Gastroesophageal sphincter (tissue), 4 donors: ENCODE measurements at regions not wholly inside any gene's neighbourhood (a gene's known extent, or its start where the extent isn't known, plus 50 kb on each side); places are given as distances from the start of the nearest gene placed in this dataset.
"Not testable (repeated sequence)": the region's sequence is repeated elsewhere in the genome, so short reads cannot be mapped to it uniquely, and the experiment has no call there.

Experiments used
- ATAC-seq: fragments of 150-250 bp; one replicate; pipeline ENCODE4 v1.9.1; 2016; ENCODE audit warnings: mild to moderate bottlenecking, moderate library complexity
- H3K27ac ChIP-seq, 4 donors: fragments of 200-600 bp; sonication (generic) in 3 of 4; 1 replicate in 3 of 4; 2 replicates in 1 of 4; pipeline ENCODE4 v1.5.1; 2016 to 2019
- H3K27me3 ChIP-seq: fragments of 200-600 bp; sonication (generic); one replicate; pipeline ENCODE4 v1.5.1; 2019
- H3K36me3 ChIP-seq, 2 donors: fragments of 200-600 bp; sonication (generic); one replicate each; pipeline ENCODE4 v1.5.1; 2019; ENCODE audit warnings: control low read depth in 1 of 2
- H3K4me1 ChIP-seq, 3 donors: fragments of 200-600 bp; sonication (generic); 1 replicate in 2 of 3; 2 replicates in 1 of 3; pipeline ENCODE4 v1.5.1; 2016 to 2019; ENCODE audit warnings: control low read depth in 2 of 3
- H3K4me3 ChIP-seq, 2 donors: fragments of 200-600 bp; sonication (generic); one replicate each; pipeline ENCODE4 v1.5.1; 2019; ENCODE audit warnings: mild to moderate bottlenecking in 1 of 2, moderate library complexity in 1 of 2
- H3K9me3 ChIP-seq, 3 donors: fragments of 200-600 bp; sonication (generic); one replicate each; pipeline ENCODE4 v1.5.1; 2017 to 2019; ENCODE audit warnings: control low read depth in 2 of 3
- CTCF ChIP-seq, 4 experiments: fragments of 200-600 bp in 2 of 4; fragments of 450-650 bp in 2 of 4; sonication (generic) in 1 of 4; IDR thresholded peaks; one replicate each; pipeline ENCODE4 v1.5.1; 2017 to 2019; ENCODE audit warnings: antibody characterized with exemption in 4 of 4, mild to moderate bottlenecking in 2 of 4, moderate library complexity in 2 of 4
- EP300 ChIP-seq: sonication (generic); formaldehyde crosslinking; IDR thresholded peaks from one replicate; pipeline ENCODE4 v1.6.1; 2017; ENCODE audit warnings: antibody characterized with exemption, mild to moderate bottlenecking
- POLR2A ChIP-seq, 2 donors: fragments of 450-650 bp; IDR thresholded peaks; one replicate each; pipeline ENCODE4 v1.6.1; 2017; ENCODE audit warnings: antibody characterized with exemption in 2 of 2, mild to moderate bottlenecking in 2 of 2, moderate library complexity in 1 of 2
- POLR2AphosphoS5 ChIP-seq: sonication (generic); formaldehyde crosslinking; IDR thresholded peaks from one replicate; pipeline ENCODE4 v1.6.1; 2017; ENCODE audit warnings: antibody characterized with exemption
- WGBS, 2 donors: methylation state at CpG; one replicate each; pipeline ENCODE4 v1.1.5; 2018; ENCODE audit warnings: low coverage in 1 of 2; 5-methylcytosine and 5-hydroxymethylcytosine counted together

- H3K4me3 ChIP-seq = no peak overlapping the region
- H3K27me3 ChIP-seq = no peaks in the 10 kb centered on the region
- H3K36me3 ChIP-seq = no peaks in the 10 kb centered on the region
- TF ChIP-seq EP300 (no peak), POLR2AphosphoS5 (no peak), CTCF (IDR thresholded peaks at IDR 0.05) (no peak), POLR2A (IDR thresholded peaks at IDR 0.05) (no peak)
- H3K4me1 ChIP-seq = no peaks in the 10 kb centered on the region
- whole genome bisulfite sequencing, 2 donors = 75 to 88% methylated on average over 1 to 3 of the region's 3 CpGs
- ATAC-seq = no peak
- no peaks in the 10 kb centered on the region for H3K9me3 ChIP-seq
- H3K27ac ChIP-seq = no peak overlapping the region
Measured at GRCh38 chr18:71321319-71321718, 1032.5 kb downstream of the SOCS6 start.

- Histone ChIP-seq H3K27ac (no peak overlapping the region), H3K36me3 (no peaks in the 10 kb centered on the region), H3K9me3 (no peaks in the 10 kb centered on the region), H3K4me3 (no peak overlapping the region), H3K4me1 (no peaks in the 10 kb centered on the region), H3K27me3 (no peaks in the 10 kb centered on the region)
- WGBS, 2 donors = 35% methylated on average over 2 of the region's 2 CpGs
- ATAC-seq = no peak
- no peak for TF ChIP-seq POLR2A (IDR thresholded peaks at IDR 0.05)
- no peak for TF ChIP-seq CTCF (IDR thresholded peaks at IDR 0.05)
- no peak for TF ChIP-seq EP300
- TF ChIP-seq POLR2AphosphoS5 = no peak
Measured at GRCh38 chr18:71304856-71305255, 1016.0 kb downstream of the SOCS6 start.

GRCh38 chr18:71303743-71304142 lies 1014.9 kb downstream of the SOCS6 start:
- 30 to 44% methylated on average over 1 to 3 of the region's 3 CpGs for WGBS, 2 donors
- H3K4me3 ChIP-seq, H3K4me1 ChIP-seq, H3K36me3 ChIP-seq, ATAC-seq, H3K9me3 ChIP-seq, H3K27ac ChIP-seq, H3K27me3 ChIP-seq: not testable (repeated sequence)

- Histone ChIP-seq H3K27me3 (no peaks in the 10 kb centered on the region), H3K4me1 (no peaks in the 10 kb centered on the region), H3K27ac (no peak overlapping the region), H3K36me3 (no peaks in the 10 kb centered on the region), H3K9me3 (no peaks in the 10 kb centered on the region), H3K4me3 (no peak overlapping the region)
- ATAC-seq = no peak
- WGBS, 2 donors = 73 to 95% methylated on average over 4 of the region's 4 CpGs
- no peak for TF ChIP-seq CTCF (IDR thresholded peaks at IDR 0.05)
- TF ChIP-seq POLR2A (IDR thresholded peaks at IDR 0.05) = no peak
- TF ChIP-seq POLR2AphosphoS5 = no peak
- TF ChIP-seq EP300 = no peak
Measured at GRCh38 chr18:71301596-71301995, 1012.8 kb downstream of the SOCS6 start.

- H3K4me3 ChIP-seq, H3K9me3 ChIP-seq, H3K36me3 ChIP-seq, ATAC-seq, H3K27ac ChIP-seq, H3K27me3 ChIP-seq, H3K4me1 ChIP-seq: not testable (repeated sequence)
- WGBS, 2 donors = 71 to 82% methylated on average over 3 of the region's 3 CpGs
Measured at GRCh38 chr18:71294201-71294600, 1005.4 kb downstream of the SOCS6 start.

GRCh38 chr18:71293322-71293721 lies 1004.5 kb downstream of the SOCS6 start:
- Histone ChIP-seq H3K27me3 (no peaks in the 10 kb centered on the region), H3K36me3 (no peaks in the 10 kb centered on the region), H3K27ac (no peak overlapping the region), H3K9me3 (no peaks in the 10 kb centered on the region), H3K4me1 (no peaks in the 10 kb centered on the region), H3K4me3 (no peak overlapping the region)
- TF ChIP-seq POLR2AphosphoS5 (no peak), CTCF (IDR thresholded peaks at IDR 0.05) (no peak), POLR2A (IDR thresholded peaks at IDR 0.05) (no peak), EP300 (no peak)
- ATAC-seq = no peak
